NCI-H446 treated with DMSO at 0.1 percent for 48 hours (cell line): ENCODE measurements at regions not wholly inside any gene's neighbourhood (a gene's known extent, or its start where the extent isn't known, plus 50 kb on each side); places are given as distances from the start of the nearest gene placed in this dataset.

Source experiments
- DNase-seq: peaks from one replicate; lab custom pipeline; 2025; lab: John Stamatoyannopoulos, UW

DNA sequence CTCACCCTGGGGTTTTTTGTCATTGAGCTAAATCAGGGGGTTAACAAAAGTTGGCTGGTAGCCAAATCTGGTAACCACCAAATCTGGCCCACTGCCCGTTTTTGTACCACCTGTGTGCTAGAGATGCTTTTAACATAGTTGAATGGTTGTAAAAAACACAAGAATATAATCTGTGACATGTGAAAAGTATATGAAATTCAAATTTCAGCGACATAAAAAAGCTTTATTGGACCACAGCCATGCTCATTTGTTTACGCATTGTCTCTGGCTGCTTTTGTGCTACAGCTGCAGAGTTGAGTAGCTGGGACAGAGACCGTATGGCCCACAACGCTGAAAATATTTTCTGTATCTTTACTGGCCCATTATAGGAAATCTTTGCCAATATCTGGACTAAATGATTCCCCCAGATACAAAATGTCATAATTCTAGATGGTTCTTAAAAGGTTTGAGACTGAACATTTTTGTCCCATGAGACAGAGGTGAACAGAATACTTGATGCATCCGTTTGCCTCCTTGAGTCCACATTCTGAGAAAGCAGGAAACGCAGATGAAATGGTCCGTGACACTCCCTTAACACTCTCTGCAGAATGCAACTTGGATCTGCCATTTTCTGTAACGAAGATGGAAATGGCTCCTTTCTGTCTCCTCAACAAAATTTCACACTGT is 120.9 kb upstream of the PDZRN3 start:
- DNase-seq: peak; percentile 2

DNA sequence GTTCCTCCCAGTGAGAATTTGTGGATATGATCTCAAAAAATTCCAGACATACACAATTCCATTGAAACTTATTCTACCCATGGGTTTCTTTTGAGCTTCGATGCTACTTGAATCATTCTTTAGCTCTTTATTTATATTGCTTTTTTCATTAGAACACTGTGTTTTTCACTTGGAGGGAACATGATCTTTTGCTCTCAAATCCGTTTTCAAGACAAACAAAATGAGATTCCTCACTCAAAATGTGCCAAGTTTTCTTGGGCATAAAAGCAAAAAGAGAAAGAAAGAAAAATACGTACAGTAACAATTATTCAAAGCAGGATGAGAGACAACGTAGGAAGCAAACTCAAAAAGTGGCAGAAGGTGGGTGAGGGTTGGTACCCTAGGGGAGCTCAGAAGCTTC is 118.8 kb upstream of the PDZRN3 start:
- DNase-seq: no peak

DNA sequence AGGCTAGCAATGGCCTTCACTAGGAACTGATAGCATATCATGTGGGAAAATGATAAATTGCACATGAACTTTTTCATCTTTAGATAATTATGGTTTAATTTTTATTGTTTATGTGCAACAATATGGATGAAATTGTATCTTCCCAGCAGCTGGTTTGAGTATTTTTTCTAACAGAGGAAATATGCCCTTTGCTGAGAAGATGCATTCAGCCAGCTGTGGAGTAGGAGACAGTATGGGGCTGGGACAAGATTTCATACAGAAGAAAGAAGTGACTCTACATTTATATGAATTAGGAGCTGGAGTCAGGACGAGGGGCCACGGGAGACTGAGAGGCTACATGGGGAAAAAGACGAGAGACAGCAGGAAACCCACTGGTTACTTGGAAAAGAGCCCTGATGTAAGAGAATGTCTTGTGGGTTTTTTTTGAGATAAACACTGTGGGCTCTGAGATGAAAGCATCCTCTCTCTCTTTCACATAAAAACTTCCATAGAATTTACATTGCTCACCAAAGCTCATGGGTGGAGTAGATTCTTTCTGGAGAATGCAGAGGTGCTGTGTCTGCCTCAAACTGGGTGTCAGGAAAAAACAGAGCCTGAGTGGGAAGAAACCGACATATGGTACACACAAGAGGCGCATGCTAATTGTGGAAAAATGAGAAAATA is 115.2 kb upstream of the PDZRN3 start:
- no peak for DNase-seq

DNA sequence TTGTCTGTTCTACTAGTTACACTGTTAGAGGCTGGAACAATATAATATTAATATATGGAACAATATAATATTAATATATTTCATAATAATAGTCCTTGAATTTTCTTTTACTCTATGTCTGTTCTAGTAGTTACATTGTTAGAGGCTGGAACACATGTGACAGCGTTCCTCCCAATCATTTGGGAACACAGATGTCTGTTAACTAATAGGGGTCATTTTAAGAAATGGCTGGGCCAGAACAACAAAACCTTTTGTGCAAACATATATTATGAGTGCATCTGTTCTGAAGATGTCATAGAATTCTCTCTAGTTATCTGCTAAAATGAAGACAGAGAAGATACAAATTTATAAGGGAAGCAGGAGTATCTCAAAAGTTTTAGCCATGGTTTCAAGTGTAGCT is 114.0 kb upstream of the PDZRN3 start:
- DNase-seq: no peak

DNA sequence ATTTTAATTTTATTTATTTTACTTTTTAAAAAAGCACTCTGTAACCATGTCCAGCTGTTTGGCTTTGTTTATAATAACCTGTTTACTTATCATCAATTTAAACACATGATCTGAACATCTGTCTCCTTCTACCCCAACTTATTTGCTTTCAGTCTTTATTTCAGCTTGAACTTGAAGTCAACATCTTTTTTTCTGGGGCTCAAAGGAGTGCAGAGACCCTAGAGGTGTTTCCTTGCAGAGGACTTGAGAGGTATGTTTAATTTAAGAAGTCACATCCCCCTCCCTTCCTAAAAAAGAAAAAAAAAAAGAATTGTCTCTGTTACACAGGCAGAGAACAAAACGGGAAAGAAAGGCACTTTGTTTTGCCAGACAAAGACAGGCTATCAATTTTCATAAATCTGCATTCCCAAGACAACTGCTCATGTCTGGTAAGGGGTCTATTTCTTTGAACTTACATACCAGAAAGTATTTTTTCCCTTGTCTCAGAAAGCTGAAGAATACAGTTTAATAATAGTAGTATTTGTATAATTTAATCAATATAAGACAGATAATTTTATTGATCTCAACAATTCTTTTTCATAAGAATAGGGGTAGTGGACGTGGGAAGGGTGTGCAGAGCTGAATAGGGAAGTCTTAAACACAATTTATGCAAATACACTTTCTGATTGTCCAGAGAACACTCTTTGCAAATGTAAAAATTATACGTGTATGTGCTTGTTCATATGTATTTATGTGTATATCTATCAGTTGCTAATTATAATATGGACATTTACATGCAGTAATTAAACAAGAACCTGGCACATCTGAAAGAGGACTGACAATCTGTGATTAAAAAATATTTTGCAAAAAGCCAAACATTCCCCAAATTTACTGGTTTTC is 109.7 kb upstream of the PDZRN3 start:
- no peak for DNase-seq

DNA sequence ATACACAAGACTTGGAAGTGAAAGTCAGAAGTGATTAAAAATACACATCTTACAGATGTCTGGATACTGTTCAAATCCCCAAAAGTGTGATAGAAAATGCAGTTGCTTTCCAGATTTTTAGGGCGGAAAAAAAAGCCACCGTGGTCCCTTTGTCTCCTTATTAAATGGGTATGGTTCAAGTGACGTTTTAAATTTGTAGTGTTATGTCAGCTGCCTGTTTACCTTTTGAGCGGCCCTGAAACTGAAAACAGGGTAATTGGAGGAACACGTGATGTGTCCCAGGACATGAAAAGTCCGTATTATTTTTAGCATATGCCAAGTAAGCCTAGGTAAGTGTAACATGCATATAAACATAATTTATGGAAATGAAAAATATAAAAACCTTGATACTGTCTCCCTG is 109.0 kb upstream of the PDZRN3 start:
- no peak for DNase-seq

DNA sequence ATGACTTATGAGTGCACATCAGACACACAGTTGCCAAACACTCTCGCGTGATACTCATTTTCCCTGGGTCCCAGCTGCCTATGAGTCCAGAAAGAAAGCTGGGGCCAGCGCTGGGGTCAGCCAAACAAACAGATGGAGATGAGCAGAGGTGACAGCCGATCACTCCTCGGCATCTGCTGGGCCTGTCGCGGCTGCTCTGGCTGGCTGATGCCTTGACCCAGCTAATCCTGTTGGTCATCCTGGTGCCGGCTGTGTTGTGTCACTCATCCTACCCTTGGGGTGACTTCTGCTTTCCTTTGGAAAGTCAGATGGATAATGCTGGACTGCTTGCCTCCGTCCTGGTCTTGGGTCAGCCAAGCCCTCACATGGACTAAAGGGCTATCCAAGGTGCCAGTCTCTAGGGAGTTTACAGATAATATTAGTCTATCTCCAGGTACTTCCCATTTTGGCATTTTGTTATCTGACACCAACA is 105.3 kb upstream of the PDZRN3 start:
- no peak for DNase-seq

DNA sequence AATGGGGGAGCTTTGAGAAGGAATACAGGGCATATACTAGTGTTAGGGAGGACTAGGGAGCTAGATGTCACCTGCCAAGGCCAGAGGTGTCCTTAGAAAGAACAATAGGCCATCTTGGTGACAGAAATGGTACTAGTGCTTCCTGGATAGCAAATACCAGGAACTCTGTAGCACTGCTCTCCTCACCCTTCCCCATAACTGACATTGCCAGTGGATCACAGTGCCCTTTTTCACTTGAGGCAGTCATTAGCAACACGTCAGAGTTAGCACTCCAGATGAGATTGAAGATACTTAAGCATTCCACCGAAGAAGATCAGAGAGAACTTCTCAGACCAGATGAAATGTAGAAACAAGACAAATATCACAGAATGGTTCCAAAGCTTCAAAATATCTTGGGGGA is 103.1 kb upstream of the PDZRN3 start:
- DNase-seq: no peak

DNA sequence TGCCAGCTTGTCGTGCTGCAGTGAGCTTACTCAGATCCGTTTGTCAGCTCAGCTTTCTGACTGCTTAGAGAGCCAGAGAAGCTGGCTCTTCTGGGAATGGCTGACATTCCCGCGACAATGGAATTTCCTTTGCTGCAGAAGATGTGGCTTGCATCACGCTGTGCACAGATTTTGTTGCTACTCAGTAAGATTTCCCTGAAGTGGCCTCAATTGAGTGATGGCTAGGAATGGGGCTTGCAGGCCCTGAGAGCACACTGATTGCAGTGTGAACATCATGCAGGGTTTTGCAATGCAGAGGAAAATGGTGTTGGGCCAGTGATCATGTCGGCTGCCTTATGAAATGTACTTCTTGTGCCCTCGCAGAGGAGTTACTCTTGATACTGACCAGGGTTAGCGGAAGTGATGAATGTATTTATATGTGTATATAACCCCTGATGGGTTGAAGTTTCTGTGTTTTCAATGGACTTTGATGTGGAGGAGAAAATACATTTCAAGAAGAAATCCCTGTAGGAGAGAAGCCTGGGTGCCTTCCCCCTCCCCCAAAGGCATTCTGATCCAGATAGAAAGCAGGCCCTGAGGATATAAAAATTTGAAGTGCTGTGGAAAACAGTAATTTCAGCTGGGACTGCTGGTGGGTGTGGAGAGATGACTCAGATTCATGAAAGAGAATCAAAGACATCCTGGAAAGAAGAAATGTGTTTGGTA is 102.5 kb upstream of the PDZRN3 start:
- DNase-seq: no peak

DNA sequence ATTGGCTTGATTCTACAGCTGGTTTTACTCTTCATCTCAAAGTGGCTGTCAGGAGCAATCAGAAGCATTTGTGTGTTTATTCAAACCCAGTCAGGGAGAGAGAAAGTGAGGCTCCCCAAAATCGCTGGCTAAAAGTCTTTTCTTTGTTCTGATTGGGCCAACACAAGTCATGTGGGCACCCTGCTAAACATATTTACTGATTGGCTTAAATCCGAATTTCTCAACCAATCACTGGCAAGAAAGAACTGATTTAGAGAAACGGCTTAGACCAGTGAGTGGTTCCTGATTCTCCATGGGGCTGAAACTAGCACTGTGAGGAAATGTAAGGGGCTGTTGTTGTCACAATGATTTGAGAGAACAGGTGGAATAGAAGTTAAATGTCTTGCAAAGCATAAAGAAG is 98.9 kb upstream of the PDZRN3 start:
- no peak for DNase-seq

DNA sequence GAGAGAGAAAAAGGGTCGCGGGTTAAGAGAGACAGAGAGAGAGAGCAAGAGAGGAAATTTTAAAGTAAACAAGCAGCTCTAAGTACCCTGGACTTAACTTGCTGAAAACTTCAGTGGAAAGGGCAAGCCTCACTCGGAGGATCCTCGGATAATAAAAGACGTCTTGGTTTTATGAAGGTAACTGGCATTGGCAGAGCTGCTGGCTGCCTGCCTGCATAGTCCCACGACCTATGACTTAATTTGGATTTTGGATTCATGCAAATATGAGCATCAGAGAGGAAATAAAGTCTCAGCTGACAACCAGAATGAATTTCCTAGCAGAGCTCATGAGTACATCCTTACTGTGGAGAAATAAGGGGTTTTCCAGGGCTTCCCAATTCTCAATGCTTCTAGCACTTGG is 95.1 kb upstream of the PDZRN3 start:
- no peak for DNase-seq

DNA sequence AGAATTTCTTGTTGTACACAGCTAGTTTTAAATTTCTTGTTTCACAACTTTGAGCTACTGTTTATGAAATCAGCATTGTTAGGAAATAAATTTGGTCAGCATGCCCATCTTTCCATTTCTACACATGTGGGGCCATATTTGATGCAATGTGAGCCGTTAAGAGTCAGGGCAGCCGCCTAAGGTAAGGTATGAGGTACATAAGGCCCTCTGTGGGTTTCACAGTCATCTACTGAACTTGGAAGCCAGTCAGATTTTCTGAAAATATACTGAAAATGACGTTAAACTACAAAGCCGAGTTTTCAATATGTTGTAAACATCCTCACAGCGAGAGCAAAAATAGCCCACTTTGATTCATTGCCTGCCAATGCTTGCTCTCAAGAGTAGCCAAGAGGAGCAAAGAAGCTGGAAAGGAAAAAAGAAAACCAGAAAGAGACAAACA is 94.7 kb upstream of the PDZRN3 start:
- no peak for DNase-seq

DNA sequence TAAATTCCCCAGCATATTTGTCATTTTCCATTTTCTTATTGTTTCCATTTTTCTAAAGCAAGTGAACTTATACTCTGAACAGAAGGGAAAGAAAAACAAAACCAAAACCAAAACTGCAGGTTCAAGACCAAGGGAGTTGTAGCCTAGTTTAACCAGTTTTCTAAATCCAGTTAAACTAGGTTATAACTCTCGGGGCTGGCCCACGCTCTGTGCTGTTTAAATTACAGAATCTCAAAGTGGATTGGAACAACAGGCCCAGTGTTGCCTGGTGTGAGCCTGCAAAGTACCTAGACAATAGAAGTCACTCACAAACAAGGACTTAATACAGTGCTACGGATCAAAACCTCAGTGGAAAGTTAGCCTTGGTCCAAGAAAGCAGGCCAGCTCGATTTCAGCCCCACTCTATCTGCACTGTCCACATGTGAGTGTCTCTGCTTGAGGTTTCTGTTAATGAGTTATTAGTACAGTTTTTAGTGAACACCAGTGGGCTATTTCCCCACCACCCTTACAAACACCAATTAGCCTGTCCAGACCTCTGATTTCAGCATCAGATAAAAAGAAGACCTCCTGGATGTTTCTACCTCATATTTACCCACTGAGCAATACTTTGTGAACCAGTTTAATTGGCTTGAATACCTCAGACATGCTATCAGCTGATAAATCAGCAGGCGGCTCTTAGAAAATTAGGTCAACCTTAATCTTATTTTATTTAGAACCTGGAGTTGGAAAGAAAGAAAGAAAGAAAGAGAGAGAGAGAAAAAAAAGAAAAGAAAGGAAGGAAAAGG is 93.8 kb upstream of the PDZRN3 start:
- DNase-seq: no peak

DNA sequence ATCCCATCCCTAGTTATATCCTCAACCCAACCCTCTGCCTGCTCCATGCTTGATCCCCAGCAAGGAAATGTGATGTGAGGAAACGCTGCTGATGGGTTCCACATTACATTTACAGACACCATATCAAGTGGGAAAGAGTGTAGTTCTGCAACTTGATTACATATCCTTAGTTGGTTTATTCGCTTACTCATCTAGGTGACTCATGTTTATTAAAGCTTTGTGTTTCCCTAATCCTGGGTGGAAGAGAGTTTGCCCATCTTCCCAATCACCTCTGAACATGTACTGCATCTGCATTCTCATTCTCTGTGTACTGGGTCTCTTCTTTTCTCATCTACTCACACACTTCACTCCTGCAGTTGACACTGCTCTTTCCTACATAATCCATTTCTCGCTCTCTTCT is 91.7 kb upstream of the PDZRN3 start:
- no peak for DNase-seq

DNA sequence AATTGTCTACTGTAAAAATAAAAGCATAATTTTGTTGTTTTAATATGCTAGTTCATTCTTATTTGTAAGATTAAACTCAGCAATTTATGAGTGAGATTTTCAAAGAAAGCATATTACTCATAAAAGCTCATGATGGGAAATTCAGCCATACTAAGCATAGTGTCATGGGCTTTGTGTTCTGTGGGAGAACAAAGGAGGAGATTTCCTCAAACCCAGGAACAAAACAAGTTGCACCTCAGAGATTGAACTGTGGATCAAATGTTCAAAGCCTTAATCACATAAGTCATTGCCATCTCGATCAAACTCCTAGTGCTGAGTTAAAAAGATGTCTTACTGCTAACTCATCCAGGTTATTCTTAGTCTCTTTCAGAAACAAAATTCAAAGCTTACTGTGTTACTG is 85.6 kb upstream of the PDZRN3 start:
- no peak for DNase-seq

DNA sequence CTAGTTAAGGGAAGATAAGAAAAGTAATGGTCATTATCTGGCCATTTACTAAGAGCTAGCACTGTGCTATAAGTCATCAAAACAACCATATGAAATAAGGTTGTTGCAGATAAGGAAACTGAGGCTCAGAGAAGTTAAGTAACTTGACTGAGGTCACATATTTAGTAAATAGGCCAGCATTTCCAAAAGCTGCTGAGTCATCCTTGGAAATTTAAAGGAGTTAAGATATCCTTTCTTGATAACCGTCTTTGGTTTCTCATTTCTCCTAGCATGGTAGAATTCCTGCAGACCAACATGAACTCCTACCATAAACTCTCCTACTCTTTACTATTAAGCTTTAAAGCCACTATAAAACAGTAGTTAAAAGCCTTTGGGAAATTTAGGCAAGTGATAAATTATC is 85.0 kb upstream of the PDZRN3 start:
- no peak for DNase-seq

DNA sequence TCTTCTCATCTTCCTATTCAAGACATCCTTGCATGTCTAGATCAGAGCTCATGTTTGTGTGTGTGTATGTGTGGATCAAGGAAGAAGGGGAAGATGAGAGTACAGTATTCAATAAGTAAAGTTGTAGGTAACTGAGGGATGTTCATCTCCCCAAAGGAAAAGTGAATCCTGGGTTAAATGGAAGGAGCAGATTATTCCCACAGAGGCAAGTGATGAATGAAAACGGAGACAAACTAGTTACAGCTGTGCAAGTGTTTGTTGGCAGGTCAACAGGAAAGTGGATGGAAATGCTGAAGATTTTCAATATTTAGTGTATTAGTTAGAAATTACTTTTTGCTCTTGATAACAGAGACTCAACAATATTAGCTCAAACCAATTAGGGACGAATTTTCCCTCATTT is 84.2 kb upstream of the PDZRN3 start:
- no peak for DNase-seq

DNA sequence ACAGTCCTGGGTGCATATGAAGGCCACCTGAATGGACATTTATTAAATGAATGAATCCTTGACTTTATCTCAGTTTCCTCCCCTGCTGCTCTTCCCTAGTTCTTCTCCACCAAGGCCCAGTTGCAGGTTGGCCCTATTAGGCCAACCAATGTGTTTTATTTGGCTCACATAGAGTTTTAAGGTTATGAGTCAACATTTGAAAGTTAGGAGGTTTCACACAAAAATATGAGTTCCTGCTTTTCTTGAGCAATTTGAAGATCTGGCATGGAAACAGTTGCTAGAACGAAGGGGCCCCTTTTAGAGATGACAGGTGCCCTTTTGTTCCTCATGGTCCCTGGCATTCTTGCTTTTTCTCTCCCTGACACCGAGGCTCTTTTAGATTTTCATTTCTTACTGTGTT is 83.0 kb upstream of the PDZRN3 start:
- no peak for DNase-seq

DNA sequence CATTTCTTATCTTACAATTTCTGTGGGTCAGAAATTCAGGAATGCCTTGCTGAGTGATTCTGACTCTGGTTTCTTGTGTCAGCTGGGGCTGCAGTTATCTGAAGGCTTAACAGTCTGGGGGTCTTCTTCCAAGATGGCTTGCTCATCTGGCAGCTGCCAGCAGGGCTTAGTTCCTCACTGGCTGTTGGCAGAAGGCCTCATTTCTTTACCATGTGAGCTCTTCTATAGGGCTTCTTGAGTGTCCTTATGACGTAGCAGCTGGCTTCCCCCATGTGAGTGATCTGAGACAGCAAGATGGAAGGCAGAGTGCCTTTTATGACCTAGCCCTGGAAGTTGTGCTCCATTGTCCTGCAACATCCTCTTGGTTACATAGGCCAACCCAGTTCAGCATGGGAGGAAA is 82.0 kb upstream of the PDZRN3 start:
- DNase-seq: no peak

DNA sequence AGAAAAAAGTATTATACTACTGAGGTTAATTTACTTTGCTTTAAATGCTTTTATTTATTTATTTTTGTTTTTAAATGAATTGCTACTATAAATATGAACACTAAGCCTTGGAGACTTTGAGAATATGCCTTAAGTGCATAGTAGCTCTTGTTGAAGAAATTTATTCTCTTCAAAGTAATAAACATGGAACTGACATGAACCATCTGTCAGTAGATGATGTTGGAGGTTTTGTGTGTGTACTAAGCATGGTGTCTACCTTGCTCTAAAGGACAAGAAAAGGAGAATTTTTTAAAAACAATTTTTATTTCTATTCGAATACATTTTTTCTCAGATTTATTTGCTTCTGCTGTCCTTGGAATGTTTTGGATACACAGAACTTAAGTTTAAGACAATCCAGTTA is 81.1 kb upstream of the PDZRN3 start:
- no peak for DNase-seq

DNA sequence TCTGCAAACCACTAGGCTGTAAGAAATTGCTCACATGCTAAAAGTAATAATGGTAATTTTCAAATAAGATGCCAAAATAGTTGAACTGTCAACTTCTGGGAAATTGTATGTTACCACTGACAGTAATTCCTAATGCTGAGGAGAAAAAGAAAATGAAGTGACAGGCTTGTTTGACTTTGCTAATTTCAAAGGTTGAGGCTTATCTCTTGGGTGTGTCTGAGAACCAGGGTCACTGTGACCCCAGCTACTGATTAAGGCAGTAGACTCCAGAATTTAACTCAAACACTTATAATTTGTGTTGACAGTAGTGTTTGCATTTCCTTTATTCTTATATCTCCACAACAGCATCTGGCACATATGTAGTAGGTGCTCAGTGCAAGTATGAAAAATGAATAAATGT is 74.6 kb upstream of the PDZRN3 start:
- no peak for DNase-seq

DNA sequence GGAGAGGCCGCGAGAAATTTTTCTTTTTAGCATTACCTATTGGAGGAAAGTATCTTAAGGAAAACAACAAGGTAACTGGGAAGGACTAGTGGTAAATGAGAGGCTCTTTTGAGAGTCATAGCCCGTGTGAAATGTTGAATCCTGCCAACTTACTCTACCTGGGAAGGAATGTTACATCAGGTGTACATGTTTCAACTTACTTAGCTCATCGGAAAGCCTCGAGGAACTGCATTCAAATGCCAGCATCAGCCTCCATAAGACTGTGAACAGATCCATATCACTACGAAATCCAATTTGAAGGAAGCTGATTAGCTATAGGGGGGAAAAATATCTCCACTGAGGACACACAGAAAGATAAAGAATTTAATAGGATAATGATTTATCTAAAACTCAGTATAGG is 72.3 kb upstream of the PDZRN3 start:
- DNase-seq: no peak
